NB4 (cell line): ENCODE measurements at regions not wholly inside any gene's neighbourhood (a gene's known extent, or its start where the extent isn't known, plus 50 kb on each side); places are given as distances from the start of the nearest gene placed in this dataset.

Experiments
- DNase-seq: peaks from one replicate; pipeline ENCODE4 v3.0.0; 2010; ENCODE audit warnings: low read depth
- H3K4me3 ChIP-seq: one replicate; pipeline ENCODE4 v1.5.1; 2011; ENCODE audit warnings: mild to moderate bottlenecking, low read depth, low read length, moderate library complexity
- MYC ChIP-seq: IDR thresholded peaks from 2 replicates; pipeline ENCODE4 v1.6.1; 2011; ENCODE audit warnings: low read depth, low read length
- POLR2A ChIP-seq: IDR thresholded peaks from 2 replicates; pipeline ENCODE4 v1.6.1; 2011; ENCODE audit warnings: mild to moderate bottlenecking; ENCODE audit not compliant: insufficient read length; ENCODE audit errors: extremely low read depth
- TF ChIP-seq, protein P1 (sequence below): IDR thresholded peaks from 2 replicates; pipeline ENCODE4 v1.6.1; 2011; ENCODE audit warnings: low read depth, low read length
- TF ChIP-seq, protein P2 (sequence below): IDR thresholded peaks from one replicate; pipeline ENCODE4 v1.5.1; 2012; ENCODE audit warnings: low read depth, low read length

DNA sequence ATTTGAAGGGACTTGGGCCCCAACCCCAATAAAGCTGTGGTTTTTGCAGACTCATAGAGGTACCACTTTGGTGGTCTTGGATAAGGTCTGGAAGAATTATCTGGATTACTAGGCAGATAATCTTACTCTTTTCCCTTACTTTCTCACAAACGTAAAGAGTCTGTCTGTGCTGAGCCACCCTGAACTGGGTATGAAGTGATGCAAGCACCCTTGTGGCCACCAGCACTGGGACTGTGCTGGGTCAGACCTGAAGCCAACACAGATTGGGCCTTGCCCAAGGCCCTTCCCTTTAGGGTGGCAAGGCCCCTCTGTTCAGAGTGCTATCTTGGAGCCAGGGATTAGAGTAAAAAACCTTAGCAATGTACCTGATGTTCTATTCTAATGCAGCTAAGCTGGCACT, 827.0 kb upstream of the RAB6C start:
- DNase-seq = no peak
- TF ChIP-seq, protein P1, sequence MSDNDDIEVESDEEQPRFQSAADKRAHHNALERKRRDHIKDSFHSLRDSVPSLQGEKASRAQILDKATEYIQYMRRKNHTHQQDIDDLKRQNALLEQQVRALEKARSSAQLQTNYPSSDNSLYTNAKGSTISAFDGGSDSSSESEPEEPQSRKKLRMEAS = no peak
- TF ChIP-seq POLR2A (no peak), MYC (no peak)
- TF ChIP-seq, protein P2, sequence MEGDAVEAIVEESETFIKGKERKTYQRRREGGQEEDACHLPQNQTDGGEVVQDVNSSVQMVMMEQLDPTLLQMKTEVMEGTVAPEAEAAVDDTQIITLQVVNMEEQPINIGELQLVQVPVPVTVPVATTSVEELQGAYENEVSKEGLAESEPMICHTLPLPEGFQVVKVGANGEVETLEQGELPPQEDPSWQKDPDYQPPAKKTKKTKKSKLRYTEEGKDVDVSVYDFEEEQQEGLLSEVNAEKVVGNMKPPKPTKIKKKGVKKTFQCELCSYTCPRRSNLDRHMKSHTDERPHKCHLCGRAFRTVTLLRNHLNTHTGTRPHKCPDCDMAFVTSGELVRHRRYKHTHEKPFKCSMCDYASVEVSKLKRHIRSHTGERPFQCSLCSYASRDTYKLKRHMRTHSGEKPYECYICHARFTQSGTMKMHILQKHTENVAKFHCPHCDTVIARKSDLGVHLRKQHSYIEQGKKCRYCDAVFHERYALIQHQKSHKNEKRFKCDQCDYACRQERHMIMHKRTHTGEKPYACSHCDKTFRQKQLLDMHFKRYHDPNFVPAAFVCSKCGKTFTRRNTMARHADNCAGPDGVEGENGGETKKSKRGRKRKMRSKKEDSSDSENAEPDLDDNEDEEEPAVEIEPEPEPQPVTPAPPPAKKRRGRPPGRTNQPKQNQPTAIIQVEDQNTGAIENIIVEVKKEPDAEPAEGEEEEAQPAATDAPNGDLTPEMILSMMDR = no peak
- no peak overlapping the region for H3K4me3 ChIP-seq

DNA sequence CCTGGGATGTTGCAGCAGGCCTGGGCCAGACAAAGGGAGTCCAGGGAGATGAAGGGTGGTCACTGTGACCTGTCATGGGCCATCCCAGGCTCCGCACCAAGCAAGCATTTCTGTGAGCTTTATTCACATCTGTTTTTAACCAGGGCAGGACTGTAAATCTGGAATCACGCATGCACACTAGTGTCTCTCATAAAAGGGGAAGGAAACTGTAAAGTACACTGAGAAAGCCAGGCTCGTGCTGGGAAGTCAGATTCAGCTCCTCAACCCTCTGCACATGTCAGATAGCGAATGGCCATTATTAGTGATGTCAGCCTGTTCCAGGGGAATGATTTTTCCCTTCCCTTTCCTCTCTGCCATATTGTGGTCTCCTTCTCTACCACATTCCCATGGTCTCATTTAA, 818.6 kb upstream of the RAB6C start:
- DNase-seq = peak; percentile 5
- TF ChIP-seq, protein P1 = no peak
- TF ChIP-seq, protein P2 = no peak
- TF ChIP-seq MYC = no peak
- no peak for TF ChIP-seq POLR2A
- H3K4me3 ChIP-seq = no peak overlapping the region

GRCh38 chr2:129164220-129164949, 815.1 kb upstream of the RAB6C start:
- no peak overlapping the region for H3K4me3 ChIP-seq
- DNase-seq = no peak
- TF ChIP-seq, protein P1 = no peak
- TF ChIP-seq, protein P2 = no peak
- TF ChIP-seq POLR2A = no peak
- TF ChIP-seq MYC = no peak

GRCh38 chr2:129165006-129165405, 814.5 kb upstream of the RAB6C start:
- no peak for DNase-seq
- TF ChIP-seq MYC (no peak), POLR2A (no peak)
- TF ChIP-seq, protein P2 = no peak
- TF ChIP-seq, protein P1 = no peak

DNA sequence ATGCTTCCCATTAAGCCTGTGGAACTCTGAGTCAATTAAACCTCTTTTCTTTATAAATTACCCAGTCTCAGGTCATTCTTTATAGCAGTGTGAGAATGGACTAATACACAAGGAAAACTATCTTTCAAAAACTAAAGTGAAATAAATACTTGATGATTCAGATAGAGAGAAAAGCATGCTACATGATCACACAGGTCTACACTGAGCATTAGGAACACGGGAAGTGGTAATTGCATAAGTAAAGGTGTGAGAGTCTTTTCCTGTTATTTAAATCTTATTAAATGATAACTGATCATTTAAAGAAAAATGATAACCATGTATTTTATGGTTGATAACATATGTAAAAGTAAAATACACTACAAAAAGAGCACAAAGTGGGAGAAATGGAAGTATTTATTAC, 812.0 kb upstream of the RAB6C start:
- TF ChIP-seq MYC = no peak
- TF ChIP-seq POLR2A = no peak
- TF ChIP-seq, protein P2 = no peak
- TF ChIP-seq, protein P1 = no peak
- DNase-seq = no peak
- no peak overlapping the region for H3K4me3 ChIP-seq

More at GRCh38 chr2:129165006-129165405, 814.5 kb upstream of the RAB6C start:
- H3K4me3 ChIP-seq = no peak overlapping the region
